ENCODE measurements at regions not wholly inside any gene's neighbourhood (a gene's known extent, or its start where the extent isn't known, plus 50 kb on each side); places are given as distances from the start of the nearest gene placed in this dataset.

GRCh38 chr5:103646698-103647614, 84.4 kb upstream of the NUDT12 start:
- H3K27ac ChIP-seq (ENCODE audit: low read depth, low read length, poor library complexity, severe bottlenecking): no peak overlapping the region
- no peak overlapping the region for H3K4me3 ChIP-seq (ENCODE audit: low read depth, low read length, poor library complexity, severe bottlenecking)
- H3K4me1 ChIP-seq (ENCODE audit: insufficient read depth, low read length, poor library complexity, severe bottlenecking): no peaks in the 10 kb centered on the region
- no peak for TF ChIP-seq EZH2 (IDR thresholded peaks at IDR 0.05; ENCODE audit: borderline replicate concordance, low read depth, low read length, poor library complexity, severe bottlenecking)
- TF ChIP-seq CTCF (conservative IDR thresholded peaks at IDR 0.05; ENCODE audit: low read depth, low read length): no peak
- H3K9me3 ChIP-seq (ENCODE audit: low read depth, low read length, poor library complexity, severe bottlenecking): no peaks in the 10 kb centered on the region
- intact Hi-C loops (cut with micrococcal nuclease; ENCODE audit: unreplicated experiment): no loop called here
- no TSS peak for BruUV-seq (replicated peaks)
- POLR2A ChIA-PET (ENCODE audit: low non-redundant PET): no interaction called here
- H3K27me3 ChIP-seq (replicated peaks; ENCODE audit: insufficient read depth, low read depth, low read length, poor library complexity): no peaks in the 10 kb centered on the region
- CTCF ChIA-PET: no interaction called here
- no peak for DNase-seq (ENCODE audit: low spot score)
- H3K36me3 ChIP-seq (ENCODE audit: insufficient read depth, low read length, poor library complexity, severe bottlenecking): no peaks in the 10 kb centered on the region

GRCh38 chr5:103645816-103646215, 83.2 kb upstream of the NUDT12 start:
- ChIA-PET CTCF (no interaction called here), POLR2A (ENCODE audit: low non-redundant PET) (no interaction called here)
- TF ChIP-seq EZH2 (IDR thresholded peaks at IDR 0.05; ENCODE audit: borderline replicate concordance, low read depth, low read length, poor library complexity, severe bottlenecking) (no peak), CTCF (conservative IDR thresholded peaks at IDR 0.05; ENCODE audit: low read depth, low read length) (no peak)
- no peak for DNase-seq (ENCODE audit: low spot score)
- no TSS peak for BruUV-seq (replicated peaks)
- no peaks in the 10 kb centered on the region for H3K9me3 ChIP-seq (ENCODE audit: low read depth, low read length, poor library complexity, severe bottlenecking)
- H3K36me3 ChIP-seq (ENCODE audit: insufficient read depth, low read length, poor library complexity, severe bottlenecking): no peaks in the 10 kb centered on the region
- H3K4me3 ChIP-seq (ENCODE audit: low read depth, low read length, poor library complexity, severe bottlenecking): no peak overlapping the region
- H3K4me1 ChIP-seq (ENCODE audit: insufficient read depth, low read length, poor library complexity, severe bottlenecking): no peaks in the 10 kb centered on the region
- no peak overlapping the region for H3K27ac ChIP-seq (ENCODE audit: low read depth, low read length, poor library complexity, severe bottlenecking)
- H3K27me3 ChIP-seq (replicated peaks; ENCODE audit: insufficient read depth, low read depth, low read length, poor library complexity): no peaks in the 10 kb centered on the region
- intact Hi-C loops (cut with micrococcal nuclease; ENCODE audit: unreplicated experiment): no loop called here

GRCh38 chr5:103638979-103639378, 76.4 kb upstream of the NUDT12 start:
- intact Hi-C loops (cut with micrococcal nuclease; ENCODE audit: unreplicated experiment): no loop called here
- H3K36me3 ChIP-seq (ENCODE audit: insufficient read depth, low read length, poor library complexity, severe bottlenecking): no peaks in the 10 kb centered on the region
- H3K27ac ChIP-seq (ENCODE audit: low read depth, low read length, poor library complexity, severe bottlenecking): no peak overlapping the region
- BruUV-seq (replicated peaks): no TSS peak
- TF ChIP-seq CTCF (conservative IDR thresholded peaks at IDR 0.05; ENCODE audit: low read depth, low read length) (no peak), EZH2 (IDR thresholded peaks at IDR 0.05; ENCODE audit: borderline replicate concordance, low read depth, low read length, poor library complexity, severe bottlenecking) (no peak)
- no peaks in the 10 kb centered on the region for H3K4me1 ChIP-seq (ENCODE audit: insufficient read depth, low read length, poor library complexity, severe bottlenecking)
- ChIA-PET POLR2A (ENCODE audit: low non-redundant PET) (no interaction called here), CTCF (no interaction called here)
- no peak for DNase-seq (ENCODE audit: low spot score)
- H3K27me3 ChIP-seq (replicated peaks; ENCODE audit: insufficient read depth, low read depth, low read length, poor library complexity): no peaks in the 10 kb centered on the region
- no peak overlapping the region for H3K4me3 ChIP-seq (ENCODE audit: low read depth, low read length, poor library complexity, severe bottlenecking)
- no peaks in the 10 kb centered on the region for H3K9me3 ChIP-seq (ENCODE audit: low read depth, low read length, poor library complexity, severe bottlenecking)

All from A673 (cell line).